Upper lobe of left lung (tissue), 6 donors: ENCODE measurements at regions not wholly inside any gene's neighbourhood (a gene's known extent, or its start where the extent isn't known, plus 50 kb on each side); places are given as distances from the start of the nearest gene placed in this dataset.
"Not testable (repeated sequence)": the region's sequence is repeated elsewhere in the genome, so short reads cannot be mapped to it uniquely, and the experiment has no call there.

ENCODE experiments used
- ATAC-seq, 2 donors: fragments of 200-7000 bp; cut with Tn5 transposase; one replicate each; pipeline ENCODE4 v1.9.1; 2022; ENCODE audit warnings: mild to moderate bottlenecking in 2 of 2, moderate library complexity in 2 of 2; ENCODE audit not compliant: low FRiP score in 2 of 2
- DNase-seq, 2 donors: peaks; one replicate each; pipeline ENCODE4 v3.0.0-alpha.2; 2019 to 2020
- H3K27ac ChIP-seq, 4 donors: fragments of 200-600 bp; sonication (generic); one replicate each; pipeline ENCODE4 v1.5.1; 2016 to 2019
- H3K27me3 ChIP-seq, 4 donors: fragments of 200-600 bp; sonication (generic); one replicate each; pipeline ENCODE4 v1.5.1; 2017 to 2019
- H3K36me3 ChIP-seq, 4 donors: fragments of 200-600 bp; sonication (generic); one replicate each; pipeline ENCODE4 v1.5.1; 2016 to 2019
- H3K4me1 ChIP-seq, 4 donors: fragments of 200-600 bp; sonication (generic); one replicate each; pipeline ENCODE4 v1.5.1; 2018 to 2019
- H3K4me3 ChIP-seq, 4 donors: fragments of 200-600 bp; sonication (generic); one replicate each; pipeline ENCODE4 v1.5.1; 2017 to 2019; ENCODE audit warnings: mild to moderate bottlenecking in 2 of 4, moderate library complexity in 1 of 4
- H3K9me3 ChIP-seq, 4 donors: fragments of 200-600 bp; sonication (generic); one replicate each; pipeline ENCODE4 v1.5.1; 2018 to 2019
- EP300 ChIP-seq, 4 donors: sonication (generic); formaldehyde crosslinking; IDR thresholded peaks; one replicate each; pipeline ENCODE4 v1.5.1; 2017; ENCODE audit warnings: antibody characterized with exemption in 4 of 4, control low read depth in 2 of 4
- POLR2A ChIP-seq, 4 donors: fragments of 450-650 bp; IDR thresholded peaks; one replicate each; pipeline ENCODE4 v1.5.1; 2016 to 2017; ENCODE audit warnings: antibody characterized with exemption in 4 of 4, mild to moderate bottlenecking in 2 of 4
- POLR2AphosphoS5 ChIP-seq, 2 donors: sonication (generic); formaldehyde crosslinking; IDR thresholded peaks; one replicate each; pipeline ENCODE4 v1.5.1; 2017; ENCODE audit warnings: antibody characterized with exemption in 2 of 2
- WGBS, 2 donors: methylation state at CpG; one replicate each; pipeline ENCODE4 v1.1.5; 2017 to 2018; 5-methylcytosine and 5-hydroxymethylcytosine counted together
- TF ChIP-seq, protein P1 (sequence below), 6 experiments: fragments of 450-650 bp in 4 of 6; fragments of 200-600 bp in 2 of 6; sonication (generic) in 2 of 6; IDR thresholded peaks; one replicate each; pipeline ENCODE4 v1.5.1; 2016 to 2019; ENCODE audit warnings: antibody characterized with exemption in 6 of 6
- donor health status: DM: no; HTN: no; CAD: no; lungs with moderate emphysema.
- donor health status: DM: no; HTN: yes; CAD: no; lungs with severe emphysema.

- H3K9me3 ChIP-seq = peaks cover 0 to 11% (median 2%) of the 10 kb centered on the region in 4 donors
- no peaks in the 10 kb centered on the region for H3K27me3 ChIP-seq
- ATAC-seq (no peak), DNase-seq (no peak)
- H3K4me3 ChIP-seq = no peak overlapping the region
- H3K27ac ChIP-seq = no peak overlapping the region
- WGBS, 2 donors = 60 to 67% methylated on average over 3 of the region's 3 CpGs
- TF ChIP-seq POLR2A (IDR thresholded peaks at IDR 0.05) (no peak), POLR2AphosphoS5 (IDR thresholded peaks at IDR 0.05) (no peak), EP300 (IDR thresholded peaks at IDR 0.05) (no peak)
- TF ChIP-seq, protein P1, sequence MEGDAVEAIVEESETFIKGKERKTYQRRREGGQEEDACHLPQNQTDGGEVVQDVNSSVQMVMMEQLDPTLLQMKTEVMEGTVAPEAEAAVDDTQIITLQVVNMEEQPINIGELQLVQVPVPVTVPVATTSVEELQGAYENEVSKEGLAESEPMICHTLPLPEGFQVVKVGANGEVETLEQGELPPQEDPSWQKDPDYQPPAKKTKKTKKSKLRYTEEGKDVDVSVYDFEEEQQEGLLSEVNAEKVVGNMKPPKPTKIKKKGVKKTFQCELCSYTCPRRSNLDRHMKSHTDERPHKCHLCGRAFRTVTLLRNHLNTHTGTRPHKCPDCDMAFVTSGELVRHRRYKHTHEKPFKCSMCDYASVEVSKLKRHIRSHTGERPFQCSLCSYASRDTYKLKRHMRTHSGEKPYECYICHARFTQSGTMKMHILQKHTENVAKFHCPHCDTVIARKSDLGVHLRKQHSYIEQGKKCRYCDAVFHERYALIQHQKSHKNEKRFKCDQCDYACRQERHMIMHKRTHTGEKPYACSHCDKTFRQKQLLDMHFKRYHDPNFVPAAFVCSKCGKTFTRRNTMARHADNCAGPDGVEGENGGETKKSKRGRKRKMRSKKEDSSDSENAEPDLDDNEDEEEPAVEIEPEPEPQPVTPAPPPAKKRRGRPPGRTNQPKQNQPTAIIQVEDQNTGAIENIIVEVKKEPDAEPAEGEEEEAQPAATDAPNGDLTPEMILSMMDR (IDR thresholded peaks at IDR 0.05) = no peak
- H3K4me1 ChIP-seq = no peaks in the 10 kb centered on the region
- H3K36me3 ChIP-seq = no peaks in the 10 kb centered on the region
Measured at GRCh38 chr4:85210353-85210752, 243.9 kb upstream of the WDFY3 start.

DNA sequence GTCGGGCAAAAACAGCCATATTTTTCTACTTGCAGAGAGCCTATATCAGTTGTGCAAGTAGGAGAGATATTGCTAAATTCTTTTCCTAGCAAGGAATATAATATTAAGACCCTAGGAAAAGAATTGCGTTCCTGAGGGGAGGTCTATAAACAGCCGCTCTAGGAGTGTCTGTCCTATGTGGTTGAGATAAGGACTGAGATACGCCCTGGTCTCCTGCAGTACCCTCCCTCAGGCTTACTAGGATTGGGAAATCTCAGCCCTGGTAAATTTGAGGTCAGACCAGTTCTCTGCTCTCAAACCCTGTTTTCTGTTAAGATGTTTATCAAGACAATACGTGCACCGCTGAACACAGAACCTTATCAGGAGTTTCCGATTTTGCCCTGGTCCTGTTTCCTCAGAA lies 250.1 kb upstream of the WDFY3 start:
- H3K4me1 ChIP-seq, H3K27ac ChIP-seq, H3K27me3 ChIP-seq, H3K4me3 ChIP-seq, DNase-seq, ATAC-seq, H3K36me3 ChIP-seq: not testable (repeated sequence)
- H3K9me3 ChIP-seq = peaks cover 0 to 21% (median 3%) of the 10 kb centered on the region in 4 donors
- 83 to 92% methylated on average over 7 of the region's 7 CpGs for WGBS, 2 donors

DNA sequence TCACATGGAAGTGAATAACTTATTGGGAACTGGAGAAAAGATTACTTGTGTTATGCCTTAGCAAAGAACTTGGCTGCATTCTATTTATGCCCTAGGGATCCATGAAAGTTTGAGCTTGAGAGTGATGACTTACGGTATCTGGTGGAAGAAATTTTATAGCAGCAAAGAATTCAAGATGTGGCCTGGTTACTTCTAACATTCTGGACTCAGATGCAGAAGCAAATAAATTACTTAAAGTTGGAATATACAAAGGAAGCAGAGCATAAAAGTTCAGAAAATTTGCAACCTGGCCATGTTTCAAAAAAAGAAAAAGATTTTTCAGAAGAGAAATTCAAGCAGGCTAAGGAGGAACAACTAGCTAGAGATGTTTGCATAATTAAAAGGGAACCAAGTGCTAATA lies 252.3 kb upstream of the WDFY3 start:
- Histone ChIP-seq H3K4me3 (no peak overlapping the region), H3K27me3 (no peaks in the 10 kb centered on the region), H3K4me1 (no peaks in the 10 kb centered on the region), H3K27ac (no peak overlapping the region), H3K36me3 (no peaks in the 10 kb centered on the region), H3K9me3 (peaks cover 0 to 21% (median 3%) of the 10 kb centered on the region in 4 donors)
- WGBS, 2 donors = 93 to 96% methylated on average over 1 of the region's 1 CpG
- ATAC-seq = no peak
- TF ChIP-seq, protein P1 (IDR thresholded peaks at IDR 0.05) = no peak
- no peak for TF ChIP-seq POLR2AphosphoS5 (IDR thresholded peaks at IDR 0.05)
- TF ChIP-seq EP300 (IDR thresholded peaks at IDR 0.05) = no peak
- no peak for TF ChIP-seq POLR2A (IDR thresholded peaks at IDR 0.05)
- DNase-seq = no peak

- 53 to 58% methylated on average over 2 of the region's 2 CpGs for WGBS, 2 donors
- H3K36me3 ChIP-seq = no peaks in the 10 kb centered on the region
- no peaks in the 10 kb centered on the region for H3K27me3 ChIP-seq
- TF ChIP-seq, protein P1 (IDR thresholded peaks at IDR 0.05) = no peak
- TF ChIP-seq POLR2A (IDR thresholded peaks at IDR 0.05) (no peak), POLR2AphosphoS5 (IDR thresholded peaks at IDR 0.05) (no peak), EP300 (IDR thresholded peaks at IDR 0.05) (no peak)
- H3K27ac ChIP-seq = no peak overlapping the region
- H3K4me3 ChIP-seq = no peak overlapping the region
- DNase-seq (no peak), ATAC-seq (no peak)
- peaks cover 0 to 17% (median under 1%) of the 10 kb centered on the region in 4 donors for H3K9me3 ChIP-seq
- H3K4me1 ChIP-seq = no peaks in the 10 kb centered on the region
Measured at GRCh38 chr4:85221606-85222005, 253.3 kb upstream of the ARHGAP24 start.

- ATAC-seq (no peak), DNase-seq (no peak)
- TF ChIP-seq EP300 (IDR thresholded peaks at IDR 0.05) (no peak), POLR2AphosphoS5 (IDR thresholded peaks at IDR 0.05) (no peak)
- Histone ChIP-seq H3K27ac (no peak overlapping the region), H3K27me3 (no peaks in the 10 kb centered on the region), H3K36me3 (no peaks in the 10 kb centered on the region), H3K9me3 (peaks cover 0 to 14% (median 0%) of the 10 kb centered on the region in 4 donors), H3K4me3 (no peak overlapping the region), H3K4me1 (no peaks in the 10 kb centered on the region)
- 75 to 82% methylated on average over 4 of the region's 4 CpGs for WGBS, 2 donors
Measured at GRCh38 chr4:85222561-85222960, 252.4 kb upstream of the ARHGAP24 start.

DNA sequence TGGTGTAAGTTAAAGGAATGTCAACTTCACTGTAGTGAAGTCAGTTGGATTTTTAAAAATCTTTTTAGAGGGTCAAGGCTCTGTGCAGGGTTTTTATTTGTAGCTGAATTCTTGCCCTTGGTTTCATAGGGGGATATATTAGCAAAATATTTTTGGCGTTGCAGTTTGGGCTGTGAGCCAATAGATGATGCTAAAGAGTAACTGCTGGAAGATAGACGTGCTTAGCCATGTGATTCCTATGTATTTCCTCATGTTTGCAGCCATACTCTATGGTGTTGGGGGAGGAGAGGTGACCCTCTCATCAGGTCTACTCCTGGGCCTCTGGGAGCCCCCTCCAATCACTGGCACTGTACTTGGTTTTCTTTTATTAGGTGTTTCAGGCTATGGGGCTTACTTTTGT lies 246.7 kb upstream of the ARHGAP24 start:
- TF ChIP-seq POLR2A (IDR thresholded peaks at IDR 0.05) (no peak), EP300 (IDR thresholded peaks at IDR 0.05) (no peak), POLR2AphosphoS5 (IDR thresholded peaks at IDR 0.05) (no peak)
- TF ChIP-seq, protein P1 (IDR thresholded peaks at IDR 0.05) = no peak
- peaks cover 0 to 6% (median 0%) of the 10 kb centered on the region in 4 donors for H3K9me3 ChIP-seq
- no peak overlapping the region for H3K4me3 ChIP-seq
- H3K27ac ChIP-seq = no peak overlapping the region
- no peak for ATAC-seq
- no peaks in the 10 kb centered on the region for H3K27me3 ChIP-seq
- H3K4me1 ChIP-seq = no peaks in the 10 kb centered on the region
- WGBS, 2 donors = 73 to 74% methylated on average over 2 of the region's 2 CpGs
- H3K36me3 ChIP-seq = no peaks in the 10 kb centered on the region
- DNase-seq = no peak
